HEK293 (cell line): ENCODE measurements at regions not wholly inside any gene's neighbourhood (a gene's known extent, or its start where the extent isn't known, plus 50 kb on each side); places are given as distances from the start of the nearest gene placed in this dataset.

Experiments used
- CTCF ChIP-seq: fragments of 450-650 bp; formaldehyde crosslinking; IDR thresholded peaks from 2 replicates; pipeline ENCODE4 v1.5.1; 2016; ENCODE audit warnings: missing biosample characterization, missing genetic modification characterization
- KLF8 ChIP-seq: fragments of 450-650 bp; formaldehyde crosslinking; IDR thresholded peaks from 2 replicates; pipeline ENCODE4 v1.5.1; 2016; ENCODE audit warnings: missing biosample characterization, missing genetic modification characterization
- MEIS1 ChIP-seq: sonication (generic); formaldehyde crosslinking; IDR thresholded peaks from 2 replicates; pipeline ENCODE4 v1.8.1; 2022; ENCODE audit warnings: missing genetic modification reagents, mild to moderate bottlenecking, borderline replicate concordance
- PATZ1 ChIP-seq: fragments of 450-650 bp; formaldehyde crosslinking; IDR thresholded peaks from 2 replicates; pipeline ENCODE4 v1.5.1; 2016; ENCODE audit warnings: missing biosample characterization, missing genetic modification characterization
- YY1 ChIP-seq: fragments of 450-650 bp; formaldehyde crosslinking; IDR thresholded peaks from 2 replicates; pipeline ENCODE4 v1.5.1; 2018; ENCODE audit warnings: missing biosample characterization, missing genetic modification characterization
- ZNF112 ChIP-seq: fragments of 450-650 bp; formaldehyde crosslinking; IDR thresholded peaks from 2 replicates; pipeline ENCODE4 v1.5.0; 2017; ENCODE audit warnings: missing biosample characterization, missing genetic modification characterization
- ZNF449 ChIP-seq: fragments of 450-650 bp; formaldehyde crosslinking; IDR thresholded peaks from 2 replicates; pipeline ENCODE4 v1.5.1; 2017; ENCODE audit warnings: missing biosample characterization, mild to moderate bottlenecking, missing genetic modification characterization, moderate library complexity
- ZNF571 ChIP-seq: fragments of 450-650 bp; formaldehyde crosslinking; IDR thresholded peaks from 2 replicates; pipeline ENCODE4 v1.5.0; 2017; ENCODE audit warnings: missing biosample characterization, missing genetic modification characterization
- ZNF654 ChIP-seq: fragments of 450-650 bp; formaldehyde crosslinking; IDR thresholded peaks from 2 replicates; pipeline ENCODE4 v1.5.1; 2016; ENCODE audit warnings: low read depth, missing biosample characterization, missing genetic modification characterization
- ZNF747 ChIP-seq: fragments of 450-650 bp; formaldehyde crosslinking; IDR thresholded peaks from 2 replicates; pipeline ENCODE4 v1.5.1; 2016; ENCODE audit warnings: missing biosample characterization, missing genetic modification characterization
- ZNF792 ChIP-seq: fragments of 450-650 bp; formaldehyde crosslinking; IDR thresholded peaks from 2 replicates; pipeline ENCODE4 v1.5.1; 2016; ENCODE audit warnings: missing biosample characterization, missing genetic modification characterization

GRCh38 chr2:38439863-38440262, 62.8 kb upstream of the ATL2 start:
- TF ChIP-seq MEIS1 (CRISPR knock-in tag) (no peak), CTCF (tag by site-specific recombination) (no peak), KLF8 (tag by site-specific recombination) (no peak), ZNF747 (tag by site-specific recombination) (no peak), ZNF571 (tag by site-specific recombination) (no peak), ZNF792 (no peak), ZNF449 (tag by site-specific recombination) (no peak), YY1 (no peak), PATZ1 (tag by site-specific recombination) (no peak), ZNF654 (tag by site-specific recombination) (no peak), ZNF112 (tag by site-specific recombination) (no peak)
